OCI-LY1 (cell line): ENCODE measurements at regions not wholly inside any gene's neighbourhood (a gene's known extent, or its start where the extent isn't known, plus 50 kb on each side); places are given as distances from the start of the nearest gene placed in this dataset.

Experiments used
- H2AFZ ChIP-seq: fragments of 200-600 bp; sonication (generic), shearing (Covaris generic); 2 replicates; pipeline ENCODE4 v1.6.0; 2014; ENCODE audit warnings: antibody characterized with exemption, mild to moderate bottlenecking, low read length
- H3F3A ChIP-seq: fragments of 200-600 bp; sonication (generic), shearing (Covaris generic); 2 replicates; pipeline ENCODE4 v1.6.0; 2014; ENCODE audit warnings: mild to moderate bottlenecking, antibody characterized with exemption, low read length, moderate library complexity; ENCODE audit not compliant: insufficient read depth
- H3K27ac ChIP-seq: fragments of 200-600 bp; sonication (generic); 2 replicates; pipeline ENCODE4 v1.5.1; 2014; ENCODE audit warnings: low read length, mixed run types, mild to moderate bottlenecking, low read depth; ENCODE audit not compliant: poor library complexity, severe bottlenecking
- H3K27me3 ChIP-seq: fragments of 200-600 bp; sonication (generic); 2 replicates; pipeline ENCODE4 v1.6.0; 2014; ENCODE audit warnings: antibody characterized with exemption, mild to moderate bottlenecking, low read length, moderate library complexity; ENCODE audit not compliant: insufficient read depth
- H3K36me3 ChIP-seq: fragments of 200-600 bp; sonication (generic); 2 replicates; pipeline ENCODE4 v1.6.1; 2014; ENCODE audit warnings: mild to moderate bottlenecking, antibody characterized with exemption, low read length, moderate library complexity, mixed read lengths; ENCODE audit not compliant: insufficient read depth
- H3K4me1 ChIP-seq: fragments of 200-600 bp; sonication (generic); 2 replicates; pipeline ENCODE4 v1.5.1; 2014; ENCODE audit warnings: mild to moderate bottlenecking, low read length, moderate library complexity; ENCODE audit not compliant: insufficient read depth, severe bottlenecking
- H3K4me2 ChIP-seq: fragments of 200-600 bp; sonication (generic), shearing (Covaris generic); 2 replicates; pipeline ENCODE4 v1.6.1; 2014; ENCODE audit warnings: low read length
- H3K4me3 ChIP-seq: fragments of 200-600 bp; sonication (generic); 2 replicates; pipeline ENCODE4 v1.5.1; 2014; ENCODE audit warnings: low read length, low read depth, mild to moderate bottlenecking, mixed read lengths; ENCODE audit not compliant: poor library complexity, severe bottlenecking
- H3K79me2 ChIP-seq: fragments of 200-600 bp; shearing (Covaris generic); 2 replicates; pipeline ENCODE4 v1.6.1; 2016; ENCODE audit warnings: mixed run types, low read length, mixed read lengths; ENCODE audit not compliant: insufficient read depth
- H3K9ac ChIP-seq: fragments of 200-600 bp; sonication (generic), shearing (Covaris generic); 2 replicates; pipeline ENCODE4 v1.6.1; 2014; ENCODE audit warnings: mild to moderate bottlenecking, low read length, mixed read lengths
- H3K9me2 ChIP-seq: fragments of 200-600 bp; sonication (generic), shearing (Covaris generic); 2 replicates; pipeline ENCODE4 v1.6.1; 2014; ENCODE audit warnings: low read depth, mild to moderate bottlenecking, low read length, mixed read lengths
- H3K9me3 ChIP-seq: fragments of 200-600 bp; shearing (Covaris generic); 2 replicates; pipeline ENCODE4 v1.6.1; 2014; ENCODE audit warnings: low read length, mixed read lengths
- H4K20me1 ChIP-seq: fragments of 200-600 bp; sonication (generic), shearing (Covaris generic); 2 replicates; pipeline ENCODE4 v1.6.0; 2016; ENCODE audit warnings: mild to moderate bottlenecking, low read length; ENCODE audit not compliant: insufficient read depth
- CTCF ChIP-seq: fragments of 200-600 bp; sonication (generic), shearing (Covaris generic); IDR thresholded peaks from 2 replicates; pipeline ENCODE4 v1.5.1; 2017; ENCODE audit warnings: mild to moderate bottlenecking, antibody characterized with exemption, low read length, moderate library complexity, mixed read lengths
- EZH2 ChIP-seq: fragments of 200-600 bp; sonication (generic), shearing (Covaris generic); IDR thresholded peaks from 2 replicates; pipeline ENCODE4 v1.8.0; 2017; ENCODE audit warnings: borderline replicate concordance, mixed run types, mild to moderate bottlenecking, antibody characterized with exemption, low read length, moderate library complexity, mixed read lengths

- no peaks in the 10 kb centered on the region for H3K36me3 ChIP-seq
- no peaks in the 10 kb centered on the region for H3K4me1 ChIP-seq
- no peaks in the 10 kb centered on the region for H3F3A ChIP-seq
- H2AFZ ChIP-seq = no peak overlapping the region
- H3K27ac ChIP-seq = no peak overlapping the region
- H3K9me2 ChIP-seq = no peaks in the 10 kb centered on the region
- H4K20me1 ChIP-seq = no peaks in the 10 kb centered on the region
- TF ChIP-seq EZH2 (no peak), CTCF (no peak)
- H3K4me2 ChIP-seq = no peak overlapping the region
- H3K9me3 ChIP-seq = no peaks in the 10 kb centered on the region
- H3K9ac ChIP-seq = no peak overlapping the region
- H3K79me2 ChIP-seq = no peaks in the 10 kb centered on the region
- H3K27me3 ChIP-seq = no peaks in the 10 kb centered on the region
- no peak overlapping the region for H3K4me3 ChIP-seq
These were observed 366.6 kb upstream of the FIGN start for GRCh38 chr2:164102366-164102765.

GRCh38 chr2:164091673-164092072, 355.9 kb upstream of the FIGN start:
- Histone ChIP-seq H3K9me2 (no peaks in the 10 kb centered on the region), H3K27ac (no peak overlapping the region), H3K36me3 (no peaks in the 10 kb centered on the region), H3K4me2 (no peak overlapping the region), H3K9ac (no peak overlapping the region), H2AFZ (no peak overlapping the region), H3F3A (no peaks in the 10 kb centered on the region), H4K20me1 (no peaks in the 10 kb centered on the region), H3K4me1 (no peaks in the 10 kb centered on the region), H3K4me3 (no peak overlapping the region), H3K9me3 (no peaks in the 10 kb centered on the region), H3K79me2 (no peaks in the 10 kb centered on the region), H3K27me3 (no peaks in the 10 kb centered on the region)
- TF ChIP-seq CTCF (no peak), EZH2 (no peak)

GRCh38 chr2:164090533-164090932, 354.7 kb upstream of the FIGN start:
- Histone ChIP-seq H3K9me3 (no peaks in the 10 kb centered on the region), H3K36me3 (no peaks in the 10 kb centered on the region), H3F3A (no peaks in the 10 kb centered on the region), H3K4me1 (no peaks in the 10 kb centered on the region), H3K4me3 (no peak overlapping the region), H3K4me2 (no peak overlapping the region), H2AFZ (no peak overlapping the region), H3K27ac (no peak overlapping the region), H3K79me2 (no peaks in the 10 kb centered on the region), H3K9ac (no peak overlapping the region), H4K20me1 (no peaks in the 10 kb centered on the region), H3K9me2 (no peaks in the 10 kb centered on the region), H3K27me3 (no peaks in the 10 kb centered on the region)
- TF ChIP-seq CTCF = no peak
- TF ChIP-seq EZH2 = no peak
